ENCODE measurements at regions not wholly inside any gene's neighbourhood (a gene's known extent, or its start where the extent isn't known, plus 50 kb on each side); places are given as distances from the start of the nearest gene placed in this dataset.

GRCh38 chr6:48809700-48810099 is 653.4 kb downstream of the MMUT start:
- no peak for DNase-seq (ENCODE audit: low spot score)
- in situ Hi-C loops (cut with MboI; ENCODE audit: low sequenced_read_pairs, unreplicated experiment) = no loop called here
- TF ChIP-seq CTCF (IDR thresholded peaks at IDR 0.05; ENCODE audit: borderline replicate concordance, control extremely low read depth, extremely low read depth, insufficient read depth, missing control alignments) = no peak

- TF ChIP-seq CTCF (IDR thresholded peaks at IDR 0.05; ENCODE audit: borderline replicate concordance, control extremely low read depth, extremely low read depth, insufficient read depth, missing control alignments) = no peak
- in situ Hi-C loops (cut with MboI; ENCODE audit: low sequenced_read_pairs, unreplicated experiment) = no loop called here
- DNase-seq (ENCODE audit: low spot score) = no peak
Measured at GRCh38 chr6:48809245-48809644, 653.8 kb downstream of the MMUT start.

GRCh38 chr6:48798296-48798695 is 664.8 kb downstream of the MMUT start:
- no peak for TF ChIP-seq CTCF (IDR thresholded peaks at IDR 0.05; ENCODE audit: borderline replicate concordance, control extremely low read depth, extremely low read depth, insufficient read depth, missing control alignments)
- DNase-seq (ENCODE audit: low spot score) = no peak
- in situ Hi-C loops (cut with MboI; ENCODE audit: low sequenced_read_pairs, unreplicated experiment) = no loop called here

GRCh38 chr6:48782225-48782624 is 671.2 kb upstream of the PTCHD4 start:
- in situ Hi-C loops (cut with MboI; ENCODE audit: low sequenced_read_pairs, unreplicated experiment) = no loop called here
- no peak for TF ChIP-seq CTCF (IDR thresholded peaks at IDR 0.05; ENCODE audit: borderline replicate concordance, control extremely low read depth, extremely low read depth, insufficient read depth, missing control alignments)
- DNase-seq (ENCODE audit: low spot score) = no peak

- TF ChIP-seq CTCF (IDR thresholded peaks at IDR 0.05; ENCODE audit: borderline replicate concordance, control extremely low read depth, extremely low read depth, insufficient read depth, missing control alignments) = no peak
- in situ Hi-C loops (cut with MboI; ENCODE audit: low sequenced_read_pairs, unreplicated experiment) = no loop called here
- no peak for DNase-seq (ENCODE audit: low spot score)
Measured at GRCh38 chr6:48777411-48777810, 666.4 kb upstream of the PTCHD4 start.

GRCh38 chr6:48775157-48775556 is 664.2 kb upstream of the PTCHD4 start:
- DNase-seq (ENCODE audit: low spot score) = no peak
- TF ChIP-seq CTCF (IDR thresholded peaks at IDR 0.05; ENCODE audit: borderline replicate concordance, control extremely low read depth, extremely low read depth, insufficient read depth, missing control alignments) = no peak
- in situ Hi-C loops (cut with MboI; ENCODE audit: low sequenced_read_pairs, unreplicated experiment) = no loop called here

- DNase-seq (ENCODE audit: low spot score) = no peak
- TF ChIP-seq CTCF (IDR thresholded peaks at IDR 0.05; ENCODE audit: borderline replicate concordance, control extremely low read depth, extremely low read depth, insufficient read depth, missing control alignments) = no peak
Measured at GRCh38 chr6:48774276-48774675, 663.3 kb upstream of the PTCHD4 start.

More at GRCh38 chr6:48774276-48774675, 663.3 kb upstream of the PTCHD4 start:
- in situ Hi-C loops (cut with MboI; ENCODE audit: low sequenced_read_pairs, unreplicated experiment) = no loop called here

All from GM13976 (cell line).